ENCODE measurements at regions not wholly inside any gene's neighbourhood (a gene's known extent, or its start where the extent isn't known, plus 50 kb on each side); places are given as distances from the start of the nearest gene placed in this dataset.

DNA sequence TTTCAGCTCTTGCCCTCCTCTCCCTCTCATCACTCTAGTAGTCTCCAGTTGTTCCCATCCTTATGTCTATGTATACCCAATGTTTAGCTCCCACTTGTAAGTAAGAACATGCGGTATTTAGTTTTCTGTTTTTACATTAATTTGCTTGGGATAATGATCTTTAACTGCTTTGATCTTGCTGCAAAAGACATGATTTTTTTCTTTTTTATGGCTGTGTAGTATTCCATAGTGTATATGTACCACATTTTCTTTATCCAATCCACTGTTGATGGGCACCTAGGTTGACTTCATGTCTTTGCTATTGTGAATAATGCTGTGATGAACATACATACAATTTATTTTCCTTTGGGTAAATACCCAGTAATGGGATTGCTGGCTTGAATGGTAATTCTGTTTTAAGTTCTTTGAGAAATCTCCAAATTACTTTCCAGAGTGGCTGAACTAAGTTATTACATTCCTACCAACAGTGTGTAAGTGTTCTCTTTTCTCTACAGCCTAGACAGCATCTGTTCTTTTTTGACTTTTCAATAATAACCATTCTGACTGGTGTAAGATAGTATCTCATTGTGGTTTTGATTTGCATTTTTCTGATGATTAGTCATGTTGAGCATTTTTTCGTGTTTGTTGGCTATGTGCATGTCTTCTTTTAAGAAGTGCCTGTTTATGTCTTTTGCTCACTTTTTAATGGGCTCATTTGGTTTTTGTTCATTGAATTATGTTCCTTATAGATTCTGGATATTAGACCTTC is 179.6 kb upstream of the SLC39A10 start:
- Histone ChIP-seq H3K4me2 (ENCODE audit: low read depth, low read length, poor library complexity, severe bottlenecking) (peak overlapping the region; percentile 51), H4K20me1 (ENCODE audit: insufficient read depth, low read length, poor library complexity, severe bottlenecking) (no peaks in the 10 kb centered on the region), H2AFZ (ENCODE audit: low read length) (no peak overlapping the region), H3K4me1 (ENCODE audit: insufficient read depth, low read length, poor library complexity, severe bottlenecking) (peaks cover 59% of the 10 kb centered on the region), H3K9me2 (replicated peaks; ENCODE audit: low read depth, low read length) (no peaks in the 10 kb centered on the region), H3F3A (ENCODE audit: low read depth) (no peaks in the 10 kb centered on the region), H3K9me3 (ENCODE audit: insufficient read depth, low read depth, low read length) (no peaks in the 10 kb centered on the region), H3K79me2 (ENCODE audit: insufficient read depth, low read length) (no peaks in the 10 kb centered on the region), H3K27me3 (ENCODE audit: insufficient read depth, low read length, poor library complexity, severe bottlenecking) (no peaks in the 10 kb centered on the region), H3K36me3 (ENCODE audit: insufficient read depth, low read length) (no peaks in the 10 kb centered on the region), H3K9ac (ENCODE audit: low read depth, low read length, poor library complexity, severe bottlenecking) (peak overlapping the region; percentile 35), H3K4me3 (ENCODE audit: low read length, poor library complexity, severe bottlenecking) (peak overlapping the region; percentile 16)
- no peak for TF ChIP-seq EZH2phosphoT487 (IDR thresholded peaks at IDR 0.05; ENCODE audit: borderline replicate concordance)
- TF ChIP-seq, protein P1, sequence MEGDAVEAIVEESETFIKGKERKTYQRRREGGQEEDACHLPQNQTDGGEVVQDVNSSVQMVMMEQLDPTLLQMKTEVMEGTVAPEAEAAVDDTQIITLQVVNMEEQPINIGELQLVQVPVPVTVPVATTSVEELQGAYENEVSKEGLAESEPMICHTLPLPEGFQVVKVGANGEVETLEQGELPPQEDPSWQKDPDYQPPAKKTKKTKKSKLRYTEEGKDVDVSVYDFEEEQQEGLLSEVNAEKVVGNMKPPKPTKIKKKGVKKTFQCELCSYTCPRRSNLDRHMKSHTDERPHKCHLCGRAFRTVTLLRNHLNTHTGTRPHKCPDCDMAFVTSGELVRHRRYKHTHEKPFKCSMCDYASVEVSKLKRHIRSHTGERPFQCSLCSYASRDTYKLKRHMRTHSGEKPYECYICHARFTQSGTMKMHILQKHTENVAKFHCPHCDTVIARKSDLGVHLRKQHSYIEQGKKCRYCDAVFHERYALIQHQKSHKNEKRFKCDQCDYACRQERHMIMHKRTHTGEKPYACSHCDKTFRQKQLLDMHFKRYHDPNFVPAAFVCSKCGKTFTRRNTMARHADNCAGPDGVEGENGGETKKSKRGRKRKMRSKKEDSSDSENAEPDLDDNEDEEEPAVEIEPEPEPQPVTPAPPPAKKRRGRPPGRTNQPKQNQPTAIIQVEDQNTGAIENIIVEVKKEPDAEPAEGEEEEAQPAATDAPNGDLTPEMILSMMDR (conservative IDR thresholded peaks at IDR 0.05; ENCODE audit: low read length) = no peak

DNA sequence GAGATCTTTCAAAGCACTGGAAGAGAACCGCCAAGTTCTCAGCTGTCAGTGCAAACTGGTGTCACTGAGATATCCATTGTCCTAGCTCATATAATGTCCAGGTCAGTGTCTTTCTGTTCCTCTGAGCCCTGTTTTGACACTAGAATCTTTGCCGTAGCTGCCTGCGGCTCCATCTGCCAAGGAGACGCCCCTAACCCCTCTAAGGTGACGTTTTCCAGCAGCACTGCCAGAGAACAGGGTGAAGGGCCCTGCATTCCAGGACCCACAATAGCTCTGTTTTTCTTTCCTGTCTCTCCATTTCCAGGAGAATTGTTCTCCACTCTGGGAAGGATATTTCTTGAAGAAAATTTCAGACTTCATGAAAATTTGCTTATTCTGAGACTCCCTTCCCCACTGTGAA is 181.7 kb upstream of the SLC39A10 start:
- Histone ChIP-seq H3K9ac (ENCODE audit: low read depth, low read length, poor library complexity, severe bottlenecking) (no peak overlapping the region), H4K20me1 (ENCODE audit: insufficient read depth, low read length, poor library complexity, severe bottlenecking) (no peaks in the 10 kb centered on the region), H2AFZ (ENCODE audit: low read length) (no peak overlapping the region), H3K27me3 (ENCODE audit: insufficient read depth, low read length, poor library complexity, severe bottlenecking) (no peaks in the 10 kb centered on the region), H3K36me3 (ENCODE audit: insufficient read depth, low read length) (no peaks in the 10 kb centered on the region), H3K4me1 (ENCODE audit: insufficient read depth, low read length, poor library complexity, severe bottlenecking) (peaks cover 74% of the 10 kb centered on the region), H3K9me2 (replicated peaks; ENCODE audit: low read depth, low read length) (no peaks in the 10 kb centered on the region; the same call in 1 of the 2 replicates), H3K4me3 (ENCODE audit: low read length, poor library complexity, severe bottlenecking) (no peak overlapping the region), H3K9me3 (ENCODE audit: insufficient read depth, low read depth, low read length) (no peaks in the 10 kb centered on the region), H3F3A (ENCODE audit: low read depth) (no peaks in the 10 kb centered on the region), H3K79me2 (ENCODE audit: insufficient read depth, low read length) (no peaks in the 10 kb centered on the region), H3K4me2 (ENCODE audit: low read depth, low read length, poor library complexity, severe bottlenecking) (no peak overlapping the region)
- TF ChIP-seq, protein P1 (conservative IDR thresholded peaks at IDR 0.05; ENCODE audit: low read length) = no peak
- no peak for TF ChIP-seq EZH2phosphoT487 (IDR thresholded peaks at IDR 0.05; ENCODE audit: borderline replicate concordance)

DNA sequence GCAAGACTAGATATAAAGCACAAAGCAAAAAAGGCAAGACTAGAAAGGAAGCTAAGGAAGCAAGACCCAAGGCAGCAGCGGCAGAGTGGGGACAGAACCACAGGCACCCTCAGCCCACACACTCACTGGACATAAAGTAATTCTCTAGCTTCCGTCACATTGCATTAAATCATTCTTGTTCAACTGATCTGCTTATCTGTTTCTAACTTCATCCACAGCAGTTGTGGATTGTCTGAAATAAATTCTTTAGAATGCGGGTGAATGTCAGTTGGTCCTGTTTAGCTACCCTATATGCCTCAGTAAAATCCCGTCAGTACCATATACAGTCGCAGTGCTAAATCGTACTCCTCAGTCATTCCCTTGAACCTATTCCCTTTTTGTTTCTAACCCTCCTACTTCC is 183.2 kb upstream of the SLC39A10 start:
- Histone ChIP-seq H3K9me3 (ENCODE audit: insufficient read depth, low read depth, low read length) (no peaks in the 10 kb centered on the region), H3F3A (ENCODE audit: low read depth) (no peaks in the 10 kb centered on the region)
- TF ChIP-seq, protein P1 (conservative IDR thresholded peaks at IDR 0.05; ENCODE audit: low read length) = no peak

More for the DNA sequence above, 183.2 kb upstream of the SLC39A10 start:
- H4K20me1 ChIP-seq (ENCODE audit: insufficient read depth, low read length, poor library complexity, severe bottlenecking) = no peaks in the 10 kb centered on the region
- no peaks in the 10 kb centered on the region for H3K79me2 ChIP-seq (ENCODE audit: insufficient read depth, low read length)
- no peaks in the 10 kb centered on the region for H3K36me3 ChIP-seq (ENCODE audit: insufficient read depth, low read length)
- peaks cover 63% of the 10 kb centered on the region for H3K4me1 ChIP-seq (ENCODE audit: insufficient read depth, low read length, poor library complexity, severe bottlenecking)
- H3K4me3 ChIP-seq (ENCODE audit: low read length, poor library complexity, severe bottlenecking) = no peak overlapping the region
- H2AFZ ChIP-seq (ENCODE audit: low read length) = no peak overlapping the region
- H3K27me3 ChIP-seq (ENCODE audit: insufficient read depth, low read length, poor library complexity, severe bottlenecking) = no peaks in the 10 kb centered on the region
- no peaks in the 10 kb centered on the region; the same call in 1 of the 2 replicates for H3K9me2 ChIP-seq (replicated peaks; ENCODE audit: low read depth, low read length)
- H3K9ac ChIP-seq (ENCODE audit: low read depth, low read length, poor library complexity, severe bottlenecking) = no peak overlapping the region
- H3K4me2 ChIP-seq (ENCODE audit: low read depth, low read length, poor library complexity, severe bottlenecking) = peak overlapping the region; percentile 59
